Suprapubic skin (tissue), 4 donors: ENCODE measurements at regions not wholly inside any gene's neighbourhood (a gene's known extent, or its start where the extent isn't known, plus 50 kb on each side); places are given as distances from the start of the nearest gene placed in this dataset.

Source experiments
- DNase-seq, 2 donors: peaks; one replicate each; pipeline ENCODE4 v3.0.0-alpha.2; 2019; ENCODE audit warnings: low spot score in 2 of 2
- H3K27ac ChIP-seq: fragments of 200-600 bp; sonication (generic); one replicate; pipeline ENCODE4 v1.5.1; 2019
- H3K27me3 ChIP-seq: fragments of 200-600 bp; sonication (generic); one replicate; pipeline ENCODE4 v1.5.1; 2019
- H3K36me3 ChIP-seq: fragments of 200-600 bp; sonication (generic); one replicate; pipeline ENCODE4 v1.5.1; 2019
- H3K4me1 ChIP-seq: fragments of 200-600 bp; sonication (generic); one replicate; pipeline ENCODE4 v1.5.1; 2019
- H3K4me3 ChIP-seq: fragments of 200-600 bp; sonication (generic); one replicate; pipeline ENCODE4 v1.5.1; 2019; ENCODE audit warnings: mild to moderate bottlenecking
- H3K9me3 ChIP-seq: fragments of 200-600 bp; sonication (generic); one replicate; pipeline ENCODE4 v1.5.1; 2019
- CTCF ChIP-seq, 2 donors: fragments of 200-600 bp in 1 of 2; fragments of 450-650 bp in 1 of 2; sonication (generic) in 1 of 2; IDR thresholded peaks; one replicate each; pipeline ENCODE4 v1.5.1; 2016 to 2019; ENCODE audit warnings: antibody characterized with exemption in 2 of 2, mild to moderate bottlenecking in 1 of 2, moderate library complexity in 1 of 2
- EP300 ChIP-seq: sonication (generic); formaldehyde crosslinking; IDR thresholded peaks from one replicate; pipeline ENCODE4 v1.6.1; 2017; ENCODE audit warnings: antibody characterized with exemption
- POLR2A ChIP-seq, 2 donors: fragments of 450-650 bp; IDR thresholded peaks; one replicate each; pipeline ENCODE4 v1.6.1; 2017; ENCODE audit warnings: antibody characterized with exemption in 2 of 2, mild to moderate bottlenecking in 2 of 2, moderate library complexity in 2 of 2
- POLR2AphosphoS5 ChIP-seq, 3 donors: sonication (generic); formaldehyde crosslinking; IDR thresholded peaks; one replicate each; pipeline ENCODE4 v1.6.1; 2017; ENCODE audit warnings: antibody characterized with exemption in 3 of 3
- whole genome bisulfite sequencing: methylation state at CpG from one replicate; pipeline ENCODE4 v1.1.5; 2018; 5-methylcytosine and 5-hydroxymethylcytosine counted together

- Histone ChIP-seq H3K4me3 (no peak overlapping the region), H3K27me3 (no peaks in the 10 kb centered on the region), H3K27ac (no peak overlapping the region), H3K4me1 (no peaks in the 10 kb centered on the region), H3K36me3 (no peaks in the 10 kb centered on the region), H3K9me3 (no peaks in the 10 kb centered on the region)
- no peak for DNase-seq
- TF ChIP-seq POLR2A (IDR thresholded peaks at IDR 0.05) (no peak), CTCF (IDR thresholded peaks at IDR 0.05) (no peak), POLR2AphosphoS5 (IDR thresholded peaks at IDR 0.05) (no peak), EP300 (no peak)
- WGBS: 55% methylated on average over 3 of the region's 3 CpGs
These were observed 91.3 kb upstream of the KL start for GRCh38 chr13:32924886-32925285.

GRCh38 chr13:32925506-32925905 lies 90.7 kb upstream of the KL start:
- no peak for DNase-seq
- Histone ChIP-seq H3K9me3 (no peaks in the 10 kb centered on the region), H3K27me3 (no peaks in the 10 kb centered on the region), H3K27ac (no peak overlapping the region), H3K4me3 (no peak overlapping the region), H3K4me1 (no peaks in the 10 kb centered on the region), H3K36me3 (no peaks in the 10 kb centered on the region)
- 97% methylated on average over 1 of the region's 1 CpG for WGBS
- TF ChIP-seq CTCF (IDR thresholded peaks at IDR 0.05) (no peak), POLR2AphosphoS5 (IDR thresholded peaks at IDR 0.05) (no peak), POLR2A (IDR thresholded peaks at IDR 0.05) (no peak), EP300 (no peak)

GRCh38 chr13:32932376-32932775 lies 83.8 kb upstream of the KL start:
- Histone ChIP-seq H3K9me3 (peaks cover 7% of the 10 kb centered on the region), H3K27ac (no peak overlapping the region), H3K27me3 (no peaks in the 10 kb centered on the region), H3K36me3 (no peaks in the 10 kb centered on the region), H3K4me1 (no peaks in the 10 kb centered on the region), H3K4me3 (no peak overlapping the region)
- TF ChIP-seq CTCF (IDR thresholded peaks at IDR 0.05): no peak
- TF ChIP-seq EP300: no peak
- no peak for TF ChIP-seq POLR2A (IDR thresholded peaks at IDR 0.05)
- TF ChIP-seq POLR2AphosphoS5 (IDR thresholded peaks at IDR 0.05): no peak
- 60% methylated on average over 2 of the region's 2 CpGs for WGBS
- DNase-seq: no peak

GRCh38 chr13:32936716-32937115 lies 79.5 kb upstream of the KL start:
- H3K4me3 ChIP-seq: no peak overlapping the region
- no peak for DNase-seq
- no peaks in the 10 kb centered on the region for H3K27me3 ChIP-seq
- H3K4me1 ChIP-seq: no peaks in the 10 kb centered on the region
- no peaks in the 10 kb centered on the region for H3K36me3 ChIP-seq
- H3K9me3 ChIP-seq: peaks cover 3% of the 10 kb centered on the region
- H3K27ac ChIP-seq: no peak overlapping the region
- no peak for TF ChIP-seq POLR2A (IDR thresholded peaks at IDR 0.05)
- 81% methylated on average over 3 of the region's 3 CpGs for WGBS

GRCh38 chr13:32938314-32938713 lies 77.9 kb upstream of the KL start:
- no peak for DNase-seq
- no peaks in the 10 kb centered on the region for H3K36me3 ChIP-seq
- no peaks in the 10 kb centered on the region for H3K9me3 ChIP-seq
- H3K4me1 ChIP-seq: no peaks in the 10 kb centered on the region
- H3K27ac ChIP-seq: no peak overlapping the region
- TF ChIP-seq CTCF (IDR thresholded peaks at IDR 0.05): no peak
- no peaks in the 10 kb centered on the region for H3K27me3 ChIP-seq
- H3K4me3 ChIP-seq: no peak overlapping the region
- WGBS: 89% methylated on average over 2 of the region's 2 CpGs

- Histone ChIP-seq H3K4me3 (no peak overlapping the region), H3K36me3 (no peaks in the 10 kb centered on the region), H3K27me3 (no peaks in the 10 kb centered on the region), H3K27ac (no peak overlapping the region), H3K9me3 (no peaks in the 10 kb centered on the region), H3K4me1 (no peaks in the 10 kb centered on the region)
- DNase-seq: no peak
- TF ChIP-seq EP300 (no peak), POLR2AphosphoS5 (IDR thresholded peaks at IDR 0.05) (no peak), POLR2A (IDR thresholded peaks at IDR 0.05) (no peak), CTCF (IDR thresholded peaks at IDR 0.05) (no peak)
- 95% methylated on average over 2 of the region's 2 CpGs for WGBS
These were observed 77.3 kb upstream of the KL start for GRCh38 chr13:32938907-32939306.
